Effector memory CD4-positive, alpha-beta T cell (primary cell): ENCODE measurements at regions not wholly inside any gene's neighbourhood (a gene's known extent, or its start where the extent isn't known, plus 50 kb on each side); places are given as distances from the start of the nearest gene placed in this dataset.
"Not testable (repeated sequence)": the region's sequence is repeated elsewhere in the genome, so short reads cannot be mapped to it uniquely, and the experiment has no call there.

ENCODE experiments used
- DNase-seq, 3 donors: peaks; one replicate each; pipeline ENCODE4 v3.0.0-alpha.2; 2020
- H3K27ac ChIP-seq: 2 replicates; pipeline ENCODE4 v1.7.0; 2013; ENCODE audit warnings: mild to moderate bottlenecking, low read length, moderate library complexity; ENCODE audit not compliant: insufficient read depth, poor library complexity, severe bottlenecking
- H3K27me3 ChIP-seq: replicated peaks from 2 replicates; pipeline ENCODE4 v1.7.0; 2013; ENCODE audit warnings: mild to moderate bottlenecking, low read length; ENCODE audit not compliant: insufficient read depth, control insufficient read depth, poor library complexity, severe bottlenecking
- H3K36me3 ChIP-seq: 2 replicates; pipeline ENCODE4 v1.7.0; 2013; ENCODE audit warnings: mild to moderate bottlenecking, low read length, moderate library complexity; ENCODE audit not compliant: control insufficient read depth, insufficient read depth
- H3K4me1 ChIP-seq: 2 replicates; pipeline ENCODE4 v1.7.0; 2013; ENCODE audit warnings: low read length, mild to moderate bottlenecking; ENCODE audit not compliant: control insufficient read depth, insufficient read depth, poor library complexity, severe bottlenecking
- H3K4me3 ChIP-seq: 2 replicates; pipeline ENCODE4 v1.7.0; 2013; ENCODE audit warnings: low read length, low read depth, mild to moderate bottlenecking; ENCODE audit not compliant: insufficient read depth, poor library complexity, severe bottlenecking
- H3K9me3 ChIP-seq: 2 replicates; pipeline ENCODE4 v1.7.0; 2013; ENCODE audit warnings: mild to moderate bottlenecking, low read length, moderate library complexity; ENCODE audit not compliant: control insufficient read depth

- Histone ChIP-seq H3K4me3 (no peak overlapping the region), H3K27me3 (no peaks in the 10 kb centered on the region), H3K36me3 (no peaks in the 10 kb centered on the region), H3K9me3 (no peaks in the 10 kb centered on the region), H3K27ac (no peak overlapping the region), H3K4me1 (no peaks in the 10 kb centered on the region)
- DNase-seq: no peak
Measured at GRCh38 chr12:104888481-104888880, 69.6 kb downstream of the SLC41A2 start.

- no peak overlapping the region for H3K27ac ChIP-seq
- H3K9me3 ChIP-seq: no peaks in the 10 kb centered on the region
- H3K36me3 ChIP-seq: no peaks in the 10 kb centered on the region
- H3K4me3 ChIP-seq: no peak overlapping the region
- H3K4me1 ChIP-seq: no peaks in the 10 kb centered on the region
- no peaks in the 10 kb centered on the region for H3K27me3 ChIP-seq
- no peak for DNase-seq
Measured at GRCh38 chr12:104887452-104887851, 70.6 kb downstream of the SLC41A2 start.

- H3K36me3 ChIP-seq: no peaks in the 10 kb centered on the region
- no peak for DNase-seq
- no peak overlapping the region for H3K4me3 ChIP-seq
- H3K4me1 ChIP-seq: no peaks in the 10 kb centered on the region
- H3K9me3 ChIP-seq: no peaks in the 10 kb centered on the region
- H3K27ac ChIP-seq: no peak overlapping the region
- no peaks in the 10 kb centered on the region for H3K27me3 ChIP-seq
Measured at GRCh38 chr12:104886418-104887401, 71.4 kb downstream of the SLC41A2 start.

GRCh38 chr12:104878858-104879257 lies 79.2 kb downstream of the SLC41A2 start:
- not testable (repeated sequence) for H3K9me3 ChIP-seq, H3K27ac ChIP-seq, H3K4me1 ChIP-seq, DNase-seq, H3K36me3 ChIP-seq, H3K4me3 ChIP-seq, H3K27me3 ChIP-seq

GRCh38 chr12:104877103-104877705 lies 80.9 kb downstream of the SLC41A2 start:
- no peak overlapping the region for H3K27ac ChIP-seq
- H3K9me3 ChIP-seq: no peaks in the 10 kb centered on the region
- no peaks in the 10 kb centered on the region for H3K27me3 ChIP-seq
- H3K4me3 ChIP-seq: no peak overlapping the region
- H3K36me3 ChIP-seq: no peaks in the 10 kb centered on the region
- peak in 1 of 3 donors; percentile 8 for DNase-seq
- H3K4me1 ChIP-seq: no peaks in the 10 kb centered on the region

DNA sequence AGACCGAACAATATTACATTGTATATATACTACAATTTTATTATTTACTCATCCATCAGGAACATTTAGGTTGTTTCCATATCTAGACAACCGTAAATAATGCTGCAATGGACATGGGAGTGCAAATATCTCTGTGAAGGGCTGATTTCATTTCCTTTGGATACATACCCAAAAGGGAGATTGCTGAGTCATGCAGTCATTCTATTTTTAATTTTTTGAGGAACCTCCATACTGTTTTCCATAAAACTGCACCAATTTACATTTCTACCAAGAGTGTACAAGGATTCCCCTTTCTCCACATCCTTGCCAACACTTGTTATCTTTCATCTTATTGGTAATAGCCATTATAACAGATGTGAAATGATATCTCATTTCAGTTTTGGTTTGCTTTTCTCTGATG lies 84.7 kb downstream of the SLC41A2 start:
- no peaks in the 10 kb centered on the region for H3K27me3 ChIP-seq
- no peaks in the 10 kb centered on the region for H3K9me3 ChIP-seq
- no peaks in the 10 kb centered on the region for H3K4me1 ChIP-seq
- no peak for DNase-seq
- H3K4me3 ChIP-seq: no peak overlapping the region
- no peaks in the 10 kb centered on the region for H3K36me3 ChIP-seq
- no peak overlapping the region for H3K27ac ChIP-seq

DNA sequence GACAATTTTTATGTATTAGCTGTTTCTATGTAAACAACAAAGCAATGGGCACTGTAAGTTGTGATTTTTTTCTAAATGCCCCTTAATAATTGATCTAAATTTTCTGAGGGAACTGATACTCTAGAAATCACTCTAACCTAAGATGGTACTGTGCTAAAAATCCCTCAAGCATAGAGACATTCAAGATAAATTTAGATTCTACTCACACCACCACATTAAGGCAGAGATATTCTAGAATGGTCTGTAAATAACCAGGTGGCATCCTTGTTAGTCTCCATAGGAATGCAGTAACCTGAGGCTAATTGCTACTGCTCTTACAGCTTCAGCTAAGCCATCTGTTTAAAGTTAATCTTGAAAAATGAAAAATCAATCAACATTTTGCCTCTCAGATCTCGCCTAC lies 87.3 kb downstream of the SLC41A2 start:
- H3K9me3 ChIP-seq: no peaks in the 10 kb centered on the region
- H3K27ac ChIP-seq: no peak overlapping the region
- DNase-seq: no peak
- H3K36me3 ChIP-seq: no peaks in the 10 kb centered on the region
- H3K4me3 ChIP-seq: no peak overlapping the region
- H3K4me1 ChIP-seq: no peaks in the 10 kb centered on the region
- H3K27me3 ChIP-seq: no peaks in the 10 kb centered on the region

DNA sequence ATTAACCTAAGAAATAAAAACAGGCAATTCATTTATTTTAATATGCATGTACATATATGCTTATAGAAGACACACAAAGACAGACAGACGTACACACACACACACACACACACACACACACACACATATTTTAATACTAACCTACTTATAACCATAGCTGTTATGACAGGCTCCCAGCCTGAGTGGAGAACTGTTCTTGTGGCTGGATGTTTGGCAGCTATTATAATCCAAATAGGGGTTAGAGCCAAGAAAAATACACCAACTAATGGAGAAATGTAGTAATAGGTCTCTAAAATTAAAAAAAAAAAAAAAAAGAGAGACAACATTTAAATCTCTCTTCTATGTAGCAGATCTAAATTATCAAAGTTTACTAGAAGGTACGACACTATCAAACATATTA lies 91.8 kb downstream of the SLC41A2 start:
- no peak overlapping the region for H3K27ac ChIP-seq
- no peaks in the 10 kb centered on the region for H3K4me1 ChIP-seq
- H3K36me3 ChIP-seq: no peaks in the 10 kb centered on the region
- no peaks in the 10 kb centered on the region for H3K27me3 ChIP-seq
- no peaks in the 10 kb centered on the region for H3K9me3 ChIP-seq
- H3K4me3 ChIP-seq: no peak overlapping the region
- DNase-seq: no peak

DNA sequence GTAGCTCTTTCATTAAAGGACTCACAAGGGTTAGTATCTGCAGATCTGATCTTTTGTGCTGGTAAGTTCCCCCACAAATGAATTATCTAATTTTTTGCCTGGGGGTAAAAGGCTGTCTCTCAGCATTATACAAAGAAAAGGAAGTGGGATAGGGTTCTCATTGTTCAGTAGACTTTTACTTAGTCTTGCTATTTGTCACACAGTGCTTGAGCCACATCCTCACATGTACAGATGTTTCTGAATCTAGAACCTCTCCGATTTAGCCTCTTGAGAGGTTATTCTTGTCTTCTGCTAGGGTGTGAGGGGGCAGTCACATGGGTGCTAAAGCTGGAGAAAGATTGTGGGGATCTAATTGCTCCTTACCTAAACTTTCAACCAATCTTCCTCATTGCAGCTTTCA lies 93.0 kb downstream of the SLC41A2 start:
- DNase-seq: no peak
- Histone ChIP-seq H3K9me3 (no peaks in the 10 kb centered on the region), H3K27ac (no peak overlapping the region), H3K4me3 (no peak overlapping the region), H3K27me3 (no peaks in the 10 kb centered on the region), H3K4me1 (no peaks in the 10 kb centered on the region), H3K36me3 (no peaks in the 10 kb centered on the region)

DNA sequence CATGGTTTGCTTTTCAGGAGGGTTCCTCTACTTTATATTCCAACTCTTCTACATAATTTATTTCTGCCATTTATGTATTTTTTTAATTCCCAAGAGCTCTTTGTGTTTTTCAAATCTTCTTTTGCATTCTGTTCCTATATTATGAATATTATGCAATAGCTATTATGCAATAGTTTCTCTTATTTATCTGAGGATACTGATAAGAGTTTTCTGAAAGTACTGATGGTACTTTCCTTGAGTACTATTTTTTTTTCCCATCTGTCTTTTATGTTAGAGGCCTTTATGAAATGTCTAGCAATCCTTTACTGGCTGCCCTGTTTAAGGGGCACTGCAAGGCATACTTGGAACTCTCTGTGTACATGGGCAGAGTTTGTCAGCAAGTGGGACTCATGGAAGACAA lies 93.4 kb downstream of the SLC41A2 start:
- Histone ChIP-seq H3K4me3 (no peak overlapping the region), H3K27me3 (no peaks in the 10 kb centered on the region), H3K36me3 (no peaks in the 10 kb centered on the region), H3K27ac (no peak overlapping the region), H3K4me1 (no peaks in the 10 kb centered on the region), H3K9me3 (no peaks in the 10 kb centered on the region)
- DNase-seq: no peak
